ENCODE measurements at regions not wholly inside any gene's neighbourhood (a gene's known extent, or its start where the extent isn't known, plus 50 kb on each side); places are given as distances from the start of the nearest gene placed in this dataset.

- no peaks in the 10 kb centered on the region for H3K9me3 ChIP-seq
- intact Hi-C loops (cut with DNase I; ENCODE audit: low total_unique reads) = no loop called here
- H3K27ac ChIP-seq = no peak overlapping the region
- in situ Hi-C loops (cut with MboI; ENCODE audit: low pct_ligation_motif_present in 1 of 4, low pct_unique_long_range_greater_than_20kb in 1 of 4, low sequenced_read_pairs in 3 of 4) = no loop called here
- H3K4me3 ChIP-seq = no peak overlapping the region
- no peaks in the 10 kb centered on the region for H3K4me1 ChIP-seq
- TF ChIP-seq EP300 (IDR thresholded peaks at IDR 0.05; ENCODE audit: low read depth) (no peak), POLR2A (IDR thresholded peaks at IDR 0.05) (no peak), POLR2AphosphoS5 (IDR thresholded peaks at IDR 0.05) (no peak)
- TF ChIP-seq, protein P1, sequence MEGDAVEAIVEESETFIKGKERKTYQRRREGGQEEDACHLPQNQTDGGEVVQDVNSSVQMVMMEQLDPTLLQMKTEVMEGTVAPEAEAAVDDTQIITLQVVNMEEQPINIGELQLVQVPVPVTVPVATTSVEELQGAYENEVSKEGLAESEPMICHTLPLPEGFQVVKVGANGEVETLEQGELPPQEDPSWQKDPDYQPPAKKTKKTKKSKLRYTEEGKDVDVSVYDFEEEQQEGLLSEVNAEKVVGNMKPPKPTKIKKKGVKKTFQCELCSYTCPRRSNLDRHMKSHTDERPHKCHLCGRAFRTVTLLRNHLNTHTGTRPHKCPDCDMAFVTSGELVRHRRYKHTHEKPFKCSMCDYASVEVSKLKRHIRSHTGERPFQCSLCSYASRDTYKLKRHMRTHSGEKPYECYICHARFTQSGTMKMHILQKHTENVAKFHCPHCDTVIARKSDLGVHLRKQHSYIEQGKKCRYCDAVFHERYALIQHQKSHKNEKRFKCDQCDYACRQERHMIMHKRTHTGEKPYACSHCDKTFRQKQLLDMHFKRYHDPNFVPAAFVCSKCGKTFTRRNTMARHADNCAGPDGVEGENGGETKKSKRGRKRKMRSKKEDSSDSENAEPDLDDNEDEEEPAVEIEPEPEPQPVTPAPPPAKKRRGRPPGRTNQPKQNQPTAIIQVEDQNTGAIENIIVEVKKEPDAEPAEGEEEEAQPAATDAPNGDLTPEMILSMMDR (IDR thresholded peaks at IDR 0.05) = no peak
- H3K36me3 ChIP-seq = no peaks in the 10 kb centered on the region
- H3K27me3 ChIP-seq = no peaks in the 10 kb centered on the region
- DNase-seq = no peak
These were observed 469.1 kb upstream of the DCN start for GRCh38 chr12:91651728-91652127.

GRCh38 chr12:91643763-91644162, 461.1 kb upstream of the DCN start:
- no peaks in the 10 kb centered on the region for H3K27me3 ChIP-seq
- no peak for TF ChIP-seq POLR2A (IDR thresholded peaks at IDR 0.05)
- TF ChIP-seq EP300 (IDR thresholded peaks at IDR 0.05; ENCODE audit: low read depth) = no peak
- TF ChIP-seq, protein P1 (IDR thresholded peaks at IDR 0.05) = no peak
- TF ChIP-seq POLR2AphosphoS5 (IDR thresholded peaks at IDR 0.05) = no peak
- no peak for DNase-seq
- no peaks in the 10 kb centered on the region for H3K36me3 ChIP-seq
- 82 to 85% methylated on average over 2 of the region's 2 CpGs for WGBS, 2 donors (ENCODE audit: low coverage in 1 of 2)
- H3K9me3 ChIP-seq = no peaks in the 10 kb centered on the region
- H3K4me3 ChIP-seq = no peak overlapping the region
- no peak overlapping the region for H3K27ac ChIP-seq
- in situ Hi-C loops (cut with MboI; ENCODE audit: low pct_ligation_motif_present in 1 of 4, low pct_unique_long_range_greater_than_20kb in 1 of 4, low sequenced_read_pairs in 3 of 4) (no loop called here), intact Hi-C loops (cut with DNase I; ENCODE audit: low total_unique reads) (no loop called here)
- no peaks in the 10 kb centered on the region for H3K4me1 ChIP-seq

DNA sequence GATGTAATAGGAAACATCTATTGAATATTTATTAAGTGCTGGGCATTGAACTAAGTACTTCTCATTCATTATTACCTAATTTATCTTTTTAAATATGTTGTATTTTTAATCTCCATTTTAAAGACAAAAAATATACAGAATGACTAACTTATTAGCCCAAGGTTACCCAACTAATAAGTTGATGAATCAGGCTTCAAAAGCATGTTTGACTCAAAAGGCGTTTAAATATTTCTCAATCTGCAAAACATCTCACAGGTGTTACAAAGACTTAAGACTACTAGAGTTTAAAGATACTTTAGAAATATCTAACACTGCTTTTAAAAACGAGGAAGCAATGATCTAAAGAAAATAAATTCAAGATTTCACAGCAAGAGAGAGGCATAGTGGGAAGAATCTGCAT, 457.4 kb upstream of the DCN start:
- in situ Hi-C loops (cut with MboI; ENCODE audit: low pct_ligation_motif_present in 1 of 4, low pct_unique_long_range_greater_than_20kb in 1 of 4, low sequenced_read_pairs in 3 of 4) (no loop called here), intact Hi-C loops (cut with DNase I; ENCODE audit: low total_unique reads) (no loop called here)
- TF ChIP-seq, protein P1 (IDR thresholded peaks at IDR 0.05) = no peak
- TF ChIP-seq POLR2AphosphoS5 (IDR thresholded peaks at IDR 0.05) = no peak
- no peak for TF ChIP-seq EP300 (IDR thresholded peaks at IDR 0.05; ENCODE audit: low read depth)
- peaks cover 0 to 9% (median 0%) of the 10 kb centered on the region in 4 donors for H3K4me1 ChIP-seq
- H3K9me3 ChIP-seq = no peaks in the 10 kb centered on the region
- H3K4me3 ChIP-seq = no peak overlapping the region
- H3K27me3 ChIP-seq = no peaks in the 10 kb centered on the region
- H3K36me3 ChIP-seq = no peaks in the 10 kb centered on the region
- no peak overlapping the region for H3K27ac ChIP-seq
- DNase-seq = no peak
- WGBS, 2 donors (ENCODE audit: low coverage in 1 of 2) = 77 to 87% methylated on average over 2 of the region's 2 CpGs

GRCh38 chr12:91639327-91639726, 456.7 kb upstream of the DCN start:
- no peaks in the 10 kb centered on the region for H3K9me3 ChIP-seq
- DNase-seq = no peak
- no peak overlapping the region for H3K4me3 ChIP-seq
- intact Hi-C loops (cut with DNase I; ENCODE audit: low total_unique reads) (no loop called here), in situ Hi-C loops (cut with MboI; ENCODE audit: low pct_ligation_motif_present in 1 of 4, low pct_unique_long_range_greater_than_20kb in 1 of 4, low sequenced_read_pairs in 3 of 4) (no loop called here)
- no peaks in the 10 kb centered on the region for H3K36me3 ChIP-seq
- H3K27me3 ChIP-seq = no peaks in the 10 kb centered on the region
- H3K4me1 ChIP-seq = peaks cover 0 to 9% (median 0%) of the 10 kb centered on the region in 4 donors
- no peak overlapping the region for H3K27ac ChIP-seq
- TF ChIP-seq, protein P1 (IDR thresholded peaks at IDR 0.05) = no peak
- TF ChIP-seq POLR2AphosphoS5 (IDR thresholded peaks at IDR 0.05) (no peak), POLR2A (IDR thresholded peaks at IDR 0.05) (no peak), EP300 (IDR thresholded peaks at IDR 0.05; ENCODE audit: low read depth) (no peak)
- 92% methylated on average over 3 of the region's 3 CpGs; no CpG with 5 or more reads in 1 of the 2 donors for WGBS, 2 donors (ENCODE audit: low coverage in 1 of 2)
